ENCODE measurements at regions not wholly inside any gene's neighbourhood (a gene's known extent, or its start where the extent isn't known, plus 50 kb on each side); places are given as distances from the start of the nearest gene placed in this dataset.

GRCh38 chr11:34816698-34817213 lies 99.4 kb downstream of the APIP start:
- TF ChIP-seq CTCF (IDR thresholded peaks at IDR 0.05; ENCODE audit: low read depth, low read length): no peak
- ChIA-PET CTCF (no interaction called here), POLR2A (no interaction called here)
- Histone ChIP-seq H3K27me3 (ENCODE audit: control insufficient read depth, insufficient read depth, low read length) (no peaks in the 10 kb centered on the region), H3K9me3 (ENCODE audit: control insufficient read depth, insufficient read depth, low read length) (peaks cover 2% of the 10 kb centered on the region), H3K4me3 (ENCODE audit: low read depth, low read length) (no peak overlapping the region), H3K27ac (ENCODE audit: low read depth, low read length) (no peak overlapping the region)
- DNase-seq (ENCODE audit: low read depth, low spot score): no peak

DNA sequence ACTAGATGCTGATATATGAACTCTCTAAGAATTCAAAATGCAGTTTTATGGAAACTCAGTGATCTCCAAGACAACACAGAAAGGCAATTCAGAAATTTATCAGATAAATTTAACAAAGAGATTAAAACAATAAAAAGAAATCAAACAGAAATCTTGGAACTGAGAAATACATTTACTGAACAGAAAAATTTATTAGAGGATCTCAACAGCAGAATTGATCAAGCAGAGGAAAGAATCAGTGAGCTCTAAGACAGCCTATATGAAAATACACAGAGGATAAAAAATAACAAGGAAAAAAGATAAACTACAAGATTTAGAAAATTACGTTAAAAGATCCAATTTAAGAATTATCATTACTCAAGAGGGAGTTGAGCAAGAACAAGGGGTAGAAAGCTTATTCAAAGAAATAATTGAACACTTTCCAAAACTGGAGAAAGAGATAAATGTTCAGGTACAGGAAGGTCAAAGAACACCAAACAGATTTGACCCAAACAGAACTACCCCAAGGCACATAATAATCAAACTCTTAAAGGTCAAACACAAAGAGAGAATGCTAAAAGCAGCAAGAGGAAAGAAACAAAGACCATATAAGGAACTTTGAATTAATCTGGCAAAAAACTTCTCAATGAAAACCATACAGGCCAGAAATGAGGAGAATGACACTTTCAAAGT lies 103.1 kb downstream of the APIP start:
- Histone ChIP-seq H3K4me3 (ENCODE audit: low read depth, low read length) (no peak overlapping the region), H3K9me3 (ENCODE audit: control insufficient read depth, insufficient read depth, low read length) (peaks cover 2% of the 10 kb centered on the region; the same call in 1 of the 2 replicates), H3K27ac (ENCODE audit: low read depth, low read length) (no peak overlapping the region), H3K27me3 (ENCODE audit: control insufficient read depth, insufficient read depth, low read length) (no peaks in the 10 kb centered on the region)
- ChIA-PET CTCF (no interaction called here), POLR2A (no interaction called here)
- no peak for DNase-seq (ENCODE audit: low read depth, low spot score)
- TF ChIP-seq CTCF (IDR thresholded peaks at IDR 0.05; ENCODE audit: low read depth, low read length): no peak

- Histone ChIP-seq H3K4me3 (ENCODE audit: low read depth, low read length) (no peak overlapping the region), H3K9me3 (ENCODE audit: control insufficient read depth, insufficient read depth, low read length) (peaks cover 2% of the 10 kb centered on the region; the same call in 1 of the 2 replicates), H3K27ac (ENCODE audit: low read depth, low read length) (no peak overlapping the region), H3K27me3 (ENCODE audit: control insufficient read depth, insufficient read depth, low read length) (no peaks in the 10 kb centered on the region)
- DNase-seq (ENCODE audit: low read depth, low spot score): no peak
- no peak for TF ChIP-seq CTCF (IDR thresholded peaks at IDR 0.05; ENCODE audit: low read depth, low read length)
- ChIA-PET CTCF (no interaction called here), POLR2A (no interaction called here)
Observed at GRCh38 chr11:34811858-34812257, 104.3 kb downstream of the APIP start.

- Histone ChIP-seq H3K4me3 (ENCODE audit: low read depth, low read length) (no peak overlapping the region), H3K27ac (ENCODE audit: low read depth, low read length) (no peak overlapping the region), H3K27me3 (ENCODE audit: control insufficient read depth, insufficient read depth, low read length) (no peaks in the 10 kb centered on the region), H3K9me3 (ENCODE audit: control insufficient read depth, insufficient read depth, low read length) (peaks cover 2% of the 10 kb centered on the region; the same call in 1 of the 2 replicates)
- TF ChIP-seq CTCF (IDR thresholded peaks at IDR 0.05; ENCODE audit: low read depth, low read length): no peak
- ChIA-PET CTCF (no interaction called here), POLR2A (no interaction called here)
- no peak for DNase-seq (ENCODE audit: low read depth, low spot score)
Observed at GRCh38 chr11:34810107-34810562, 106.0 kb downstream of the APIP start.

DNA sequence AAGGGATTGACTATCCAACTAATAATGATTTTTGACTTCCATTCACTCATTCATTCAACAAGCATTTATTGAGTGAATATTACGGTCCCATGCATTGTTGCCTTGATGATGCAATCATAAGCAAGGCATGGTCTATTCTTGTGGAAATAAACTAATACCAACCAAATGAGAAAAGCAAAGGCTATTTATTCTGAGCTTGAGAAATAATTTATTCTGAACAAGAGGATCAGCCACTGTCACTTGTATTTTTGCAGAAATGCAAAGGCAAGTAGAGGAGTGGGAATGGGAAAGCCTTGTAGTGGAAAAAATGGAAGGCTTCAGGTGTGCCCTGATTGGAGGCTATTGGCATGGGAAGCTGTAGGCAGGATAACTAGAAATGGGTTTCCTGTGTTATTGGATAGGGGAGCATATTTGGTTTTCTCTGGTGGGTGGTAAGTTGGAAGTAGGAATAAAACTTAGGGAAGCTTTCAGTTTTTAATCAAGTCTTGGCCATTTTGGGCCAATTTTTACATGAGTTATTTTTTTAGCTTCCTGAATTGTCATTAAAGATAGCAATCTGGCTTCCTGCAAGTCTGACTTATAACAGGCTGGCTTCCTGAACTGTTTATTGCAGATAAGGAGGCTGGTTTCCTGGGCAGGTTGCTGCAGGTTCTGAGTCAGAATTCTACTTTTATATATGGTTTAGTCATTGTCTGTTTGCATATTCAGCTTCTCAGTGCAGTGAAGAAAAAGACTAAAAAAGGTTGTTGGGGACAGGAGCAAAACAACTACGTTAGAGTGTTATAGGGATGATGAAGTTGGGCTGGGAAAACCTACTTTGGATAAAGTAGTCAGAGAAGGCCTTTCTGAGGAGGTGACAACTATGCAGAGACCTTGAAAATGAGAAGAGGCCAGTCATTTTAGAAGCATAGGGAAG lies 106.7 kb downstream of the APIP start:
- Histone ChIP-seq H3K27ac (ENCODE audit: low read depth, low read length) (no peak overlapping the region), H3K4me3 (ENCODE audit: low read depth, low read length) (no peak overlapping the region), H3K27me3 (ENCODE audit: control insufficient read depth, insufficient read depth, low read length) (no peaks in the 10 kb centered on the region), H3K9me3 (ENCODE audit: control insufficient read depth, insufficient read depth, low read length) (peaks cover 2% of the 10 kb centered on the region; the same call in 1 of the 2 replicates)
- no peak for TF ChIP-seq CTCF (IDR thresholded peaks at IDR 0.05; ENCODE audit: low read depth, low read length)
- ChIA-PET CTCF (no interaction called here), POLR2A (no interaction called here)
- no peak for DNase-seq (ENCODE audit: low read depth, low spot score)
